ENCODE measurements at regions not wholly inside any gene's neighbourhood (a gene's known extent, or its start where the extent isn't known, plus 50 kb on each side); places are given as distances from the start of the nearest gene placed in this dataset.

- no peaks in the 10 kb centered on the region for H3K27me3 ChIP-seq (ENCODE audit: control insufficient read depth, insufficient read depth, low read length)
- POLR2A ChIA-PET (ENCODE audit: unreplicated experiment): no interaction called here
- H2BK120ac ChIP-seq (ENCODE audit: low read depth, low read length): peak overlapping the region; percentile 92
- H3K23ac ChIP-seq (ENCODE audit: low read depth, low read length): peak overlapping the region; percentile 80
- peak overlapping the region; percentile 90 for H4K5ac ChIP-seq (ENCODE audit: low read depth, low read length)
- CTCF ChIA-PET: interaction anchor here (1.4 to 1.5 kb wide), 2 partner anchors 11 to 45 kb away, joined by 3 to 4 read pairs; no protein-coding TSS in a partner anchor
- H2AFZ ChIP-seq (replicated peaks; ENCODE audit: low read length, poor library complexity): peak overlapping the region; percentile 48
- H3K36me3 ChIP-seq (ENCODE audit: control insufficient read depth, insufficient read depth, low read length): no peaks in the 10 kb centered on the region
- peaks cover 2% of the 10 kb centered on the region; the same call in 1 of the 2 replicates for H3K4me1 ChIP-seq (ENCODE audit: control insufficient read depth, insufficient read depth, low read length)
- peak; percentile 91 for DNase-seq
- peak overlapping the region; percentile 91 for H2BK20ac ChIP-seq (ENCODE audit: low read depth, low read length)
- no peaks in the 10 kb centered on the region for H3K9me1 ChIP-seq (ENCODE audit: insufficient read depth, low read length)
- dilution Hi-C loops (cut with HindIII; ENCODE audit: low sequenced_read_pairs, unreplicated experiment) (no loop called here), in situ Hi-C loops (cut with MboI; ENCODE audit: low sequenced_read_pairs) (no loop called here), intact Hi-C loops (cut with micrococcal nuclease) (no loop called here)
- H3K14ac ChIP-seq (replicated peaks; ENCODE audit: low read depth, low read length): peak overlapping the region; percentile 59
- no TSS peak for BruUV-seq (replicated peaks)
- H2AK9ac ChIP-seq (replicated peaks; ENCODE audit: low read depth, low read length, poor library complexity): no peak overlapping the region
- no peak overlapping the region for H3K4me3 ChIP-seq (ENCODE audit: insufficient read depth, low read depth, low read length)
- H4K8ac ChIP-seq (ENCODE audit: low read depth in 2 of 2, low read length in 2 of 2): peak overlapping the region; percentile 83 to 92
- no peak for TF ChIP-seq CTCF (conservative IDR thresholded peaks at IDR 0.05; ENCODE audit: low read depth, low read length)
- no peak for TF ChIP-seq BHLHE40 (IDR thresholded peaks at IDR 0.05; ENCODE audit: low read depth, low read length)
- no peak for TF ChIP-seq RFX5 (IDR thresholded peaks at IDR 0.05; ENCODE audit: low read depth, low read length)
- peak; percentile 50; the same call in 1 of the 2 replicates for TF ChIP-seq FOS (IDR thresholded peaks at IDR 0.05; ENCODE audit: low read depth, low read length)
- TF ChIP-seq RAD21 (IDR thresholded peaks at IDR 0.05; ENCODE audit: low read length): no peak
- no peak for TF ChIP-seq CHD1 (IDR thresholded peaks at IDR 0.05; ENCODE audit: low read depth, low read length)
- peak; percentile 46; the same call in 1 of the 2 replicates for TF ChIP-seq MAFK (IDR thresholded peaks at IDR 0.05; ENCODE audit: low read depth, low read length)
- no peak for TF ChIP-seq MXI1 (IDR thresholded peaks at IDR 0.05; ENCODE audit: borderline replicate concordance, low read depth, low read length)
- TF ChIP-seq MAZ (IDR thresholded peaks at IDR 0.05; ENCODE audit: borderline replicate concordance, low read depth, low read length): no peak
- no peak for TF ChIP-seq SMC3 (IDR thresholded peaks at IDR 0.05; ENCODE audit: low read depth, low read length)
- TF ChIP-seq POLR2A (IDR thresholded peaks at IDR 0.05; ENCODE audit: low read depth, low read length): no peak
- TF ChIP-seq CEBPB (IDR thresholded peaks at IDR 0.05; ENCODE audit: low read depth, low read length): peak; percentile 81
- H3K4me2 ChIP-seq (ENCODE audit: low read depth, low read length): 0 out of 2 replicates have a peak overlapping the region, but pooled peaks have one; percentile 3
- no CpG with 5 or more reads among the region's 2 CpGs for WGBS, 2 experiments (ENCODE audit: extremely low coverage in 2 of 2, insufficient read length in 1 of 2)
- no peaks in the 10 kb centered on the region for H3K9me3 ChIP-seq (ENCODE audit: control insufficient read depth, insufficient read depth, low read length)
- peak overlapping the region; percentile 69 for H2AK5ac ChIP-seq (ENCODE audit: low read depth, low read length)
- peak overlapping the region; percentile 93 for H3K18ac ChIP-seq (ENCODE audit: low read depth, low read length)
- peak overlapping the region; percentile 48 for H3K9ac ChIP-seq (ENCODE audit: low read depth, low read length)
- peak overlapping the region; percentile 85 for H2BK5ac ChIP-seq (ENCODE audit: low read depth, low read length, poor library complexity, severe bottlenecking)
- H4K20me1 ChIP-seq (ENCODE audit: insufficient read depth, low read length): no peaks in the 10 kb centered on the region
- ATAC-seq (ENCODE audit: low read depth): peak; percentile 70
- peak overlapping the region; percentile 93 for H4K91ac ChIP-seq (ENCODE audit: insufficient read depth, low read depth, low read length)
- peak overlapping the region; percentile 87 for H3K56ac ChIP-seq (ENCODE audit: extremely low read depth, insufficient read depth, low read length)
- H3K4ac ChIP-seq (ENCODE audit: low read depth, low read length): peak overlapping the region; percentile 83
- H3K27ac ChIP-seq (ENCODE audit: insufficient read depth, low read length): peak overlapping the region; percentile 87
- peak overlapping the region; percentile 31; the same call in 2 of the 3 replicates for H2BK15ac ChIP-seq (ENCODE audit: low read depth, low read length)
- no peaks in the 10 kb centered on the region for H3K79me1 ChIP-seq (ENCODE audit: low read depth in 1 of 2, low read length in 2 of 2)
Observed at GRCh38 chr21:25329227-25329825, 278.0 kb downstream of the MRPL39 start.

Data from IMR-90 (cell line).